T-cell (primary cell): ENCODE measurements at regions not wholly inside any gene's neighbourhood (a gene's known extent, or its start where the extent isn't known, plus 50 kb on each side); places are given as distances from the start of the nearest gene placed in this dataset.

ENCODE experiments used
- ATAC-seq, 4 experiments: fragments of 200-7000 bp in 3 of 4; fragments of 150-1000 bp in 1 of 4; cut with Tn5 transposase; replicated peaks in 1 of 4; 1 replicate in 3 of 4; 2 replicates in 1 of 4; pipeline ENCODE4 v1.10.0; 2021; ENCODE audit warnings: moderate library complexity in 3 of 4, mild to moderate bottlenecking in 2 of 4, moderate number of reproducible peaks in 1 of 4
- CTCF ChIA-PET, 2 donors: fragments of 300-600 bp; sonication (Branson Sonifier 250); formaldehyde crosslinking; loops; one replicate each; lab custom pipeline; 2022; ENCODE audit warnings: antibody characterized with exemption in 2 of 2; lab: Charles Lee
- POLR2A ChIA-PET, 2 donors: fragments of 300-600 bp; sonication (Branson Sonifier 250); formaldehyde crosslinking; loops; one replicate each; lab custom pipeline; 2022; ENCODE audit warnings: antibody characterized with exemption in 2 of 2; lab: Charles Lee
- DNase-seq, 35 experiments: peaks; one replicate each; pipeline versions ENCODE4 v3.0.0 to v3.0.0-alpha.2; 2013 to 2023
- H3K27ac ChIP-seq: one replicate; pipeline ENCODE4 v1.5.1; 2013; ENCODE audit warnings: low read length
- H3K27me3 ChIP-seq, 2 experiments: replicated peaks in 1 of 2; 1 replicate in 1 of 2; 2 replicates in 1 of 2; pipeline versions ENCODE4 v1.6.1 to v1.7.0; 2013; ENCODE audit warnings: low read length in 1 of 2, mixed read lengths in 1 of 2; ENCODE audit not compliant: control insufficient read depth in 2 of 2, insufficient read depth in 2 of 2; ENCODE audit errors: extremely low read depth in 1 of 2
- H3K36me3 ChIP-seq, 2 donors: 1 replicate in 1 of 2; 2 replicates in 1 of 2; pipeline versions ENCODE4 v1.6.1 to v1.7.0; 2013; ENCODE audit warnings: low read length in 1 of 2; ENCODE audit not compliant: control insufficient read depth in 2 of 2, insufficient read depth in 1 of 2; ENCODE audit errors: extremely low read depth in 1 of 2
- H3K4me1 ChIP-seq, 2 experiments: 1 replicate in 1 of 2; 2 replicates in 1 of 2; pipeline versions ENCODE4 v1.6.1 to v1.7.0; 2013; ENCODE audit warnings: low read length in 2 of 2, mixed read lengths in 1 of 2; ENCODE audit not compliant: insufficient read depth in 2 of 2, control insufficient read depth in 1 of 2; ENCODE audit errors: extremely low read depth in 1 of 2
- H3K4me3 ChIP-seq, 2 donors: 1 replicate in 1 of 2; 2 replicates in 1 of 2; pipeline versions ENCODE4 v1.5.1 to v1.7.0; 2013; ENCODE audit warnings: mild to moderate bottlenecking in 2 of 2, low read length in 1 of 2, moderate library complexity in 1 of 2; ENCODE audit not compliant: control insufficient read depth in 1 of 2; ENCODE audit errors: extremely low read depth in 1 of 2
- H3K9me3 ChIP-seq: 2 replicates; pipeline ENCODE4 v1.7.0; 2013
- H3K27ac Mint-ChIP-seq, 2 donors: one replicate each; pipeline ENCODE4 v1.8.0; 2020 to 2021; ENCODE audit warnings: mild to moderate bottlenecking in 2 of 2, mixed read lengths in 2 of 2
- H3K27me3 Mint-ChIP-seq, 2 donors: one replicate each; pipeline ENCODE4 v1.8.0; 2021 to 2022; ENCODE audit warnings: mixed read lengths in 2 of 2
- H3K36me3 Mint-ChIP-seq: one replicate; pipeline ENCODE4 v1.8.0; 2021; ENCODE audit warnings: mixed read lengths
- H3K4me1 Mint-ChIP-seq, 3 donors: one replicate each; pipeline ENCODE4 v1.8.0; 2020 to 2022; ENCODE audit warnings: mixed read lengths in 3 of 3, mild to moderate bottlenecking in 1 of 3
- H3K4me3 Mint-ChIP-seq, 3 donors: one replicate each; pipeline ENCODE4 v1.8.0; 2020 to 2022; ENCODE audit warnings: mild to moderate bottlenecking in 3 of 3, mixed read lengths in 3 of 3, moderate library complexity in 3 of 3
- H3K9me3 Mint-ChIP-seq, 3 donors: one replicate each; pipeline ENCODE4 v1.8.0; 2020 to 2022; ENCODE audit warnings: mixed read lengths in 3 of 3
- WGBS: methylation state at CpG from one replicate; pipeline ENCODE4 v1.1.5; 2013; ENCODE audit warnings: missing lambda C conversion rate; ENCODE audit not compliant: insufficient coverage; 5-methylcytosine and 5-hydroxymethylcytosine counted together

DNA sequence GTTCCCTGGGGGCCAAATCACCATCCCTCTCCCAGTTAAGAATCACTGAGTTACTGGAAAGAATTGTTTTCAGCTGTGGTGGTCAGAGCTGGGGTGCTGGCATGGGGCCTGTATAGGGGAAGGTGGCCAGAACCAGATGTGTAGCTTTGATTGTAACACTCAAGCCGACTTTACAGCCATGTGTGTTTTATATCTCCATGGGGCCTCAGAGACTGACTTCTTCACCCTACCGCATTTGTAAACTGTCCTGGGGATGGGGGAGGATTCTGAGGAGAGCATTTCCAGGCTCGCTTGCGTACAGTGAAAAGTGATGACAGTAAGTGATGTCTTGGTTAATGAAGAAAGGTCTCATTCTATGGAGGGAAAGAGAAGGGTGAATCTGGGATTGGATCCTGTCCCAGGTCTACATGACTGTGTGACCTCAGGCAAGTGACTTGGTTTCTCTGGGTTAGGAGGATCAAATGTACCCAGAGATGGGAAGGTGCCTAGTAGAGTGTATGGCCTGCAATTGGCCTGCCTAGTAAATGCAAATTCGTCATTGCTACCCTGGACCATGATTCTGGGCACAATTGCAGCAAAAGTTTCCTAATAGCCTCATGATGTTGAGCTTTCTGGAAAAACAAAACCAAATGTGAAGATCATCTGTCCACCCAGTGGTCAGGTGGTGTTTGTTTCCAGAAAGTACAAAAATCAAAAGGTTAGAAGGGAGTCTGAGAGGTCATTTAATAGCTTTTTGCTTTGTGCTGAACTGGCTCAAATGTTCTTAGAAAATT, 49.7 kb upstream of the RCC2 start:
- DNase-seq (no peak), ATAC-seq (no peak)
- no peaks in the 10 kb centered on the region for H3K9me3 Mint-ChIP-seq
- H3K27me3 Mint-ChIP-seq: peaks cover 8 to 11% of the 10 kb centered on the region in 2 donors
- H3K36me3 Mint-ChIP-seq: no peaks in the 10 kb centered on the region
- Histone ChIP-seq H3K4me3 (no peak overlapping the region), H3K4me1 (no peaks in the 10 kb centered on the region), H3K36me3 (no peaks in the 10 kb centered on the region), H3K9me3 (no peaks in the 10 kb centered on the region), H3K27me3 (peaks cover 0 to 9% of the 10 kb centered on the region in 2 experiments), H3K27ac (no peak overlapping the region)
- no peak overlapping the region for H3K27ac Mint-ChIP-seq
- ChIA-PET CTCF (interaction anchor here in 1 of 2 donors (0.6 kb wide), 2 partner anchors 23 to 53 kb away, joined by 4 to 6 read pairs; no protein-coding TSS in a partner anchor), POLR2A (no interaction called here)
- no peaks in the 10 kb centered on the region for H3K4me1 Mint-ChIP-seq
- H3K4me3 Mint-ChIP-seq: no peak overlapping the region
- 69% methylated on average over 3 of the region's 5 CpGs for WGBS
